Upper lobe of left lung (tissue), 4 donors: ENCODE measurements at regions not wholly inside any gene's neighbourhood (a gene's known extent, or its start where the extent isn't known, plus 50 kb on each side); places are given as distances from the start of the nearest gene placed in this dataset.

Source experiments
- CTCF ChIP-seq, 6 experiments: fragments of 450-650 bp in 4 of 6; fragments of 200-600 bp in 2 of 6; sonication (generic) in 2 of 6; IDR thresholded peaks; one replicate each; pipeline ENCODE4 v1.5.1; 2016 to 2019; ENCODE audit warnings: antibody characterized with exemption in 6 of 6
- EP300 ChIP-seq, 4 donors: sonication (generic); formaldehyde crosslinking; IDR thresholded peaks; one replicate each; pipeline ENCODE4 v1.5.1; 2017; ENCODE audit warnings: antibody characterized with exemption in 4 of 4, control low read depth in 2 of 4
- POLR2A ChIP-seq, 4 donors: fragments of 450-650 bp; IDR thresholded peaks; one replicate each; pipeline ENCODE4 v1.5.1; 2016 to 2017; ENCODE audit warnings: antibody characterized with exemption in 4 of 4, mild to moderate bottlenecking in 2 of 4
- POLR2AphosphoS5 ChIP-seq, 2 donors: sonication (generic); formaldehyde crosslinking; IDR thresholded peaks; one replicate each; pipeline ENCODE4 v1.5.1; 2017; ENCODE audit warnings: antibody characterized with exemption in 2 of 2

DNA sequence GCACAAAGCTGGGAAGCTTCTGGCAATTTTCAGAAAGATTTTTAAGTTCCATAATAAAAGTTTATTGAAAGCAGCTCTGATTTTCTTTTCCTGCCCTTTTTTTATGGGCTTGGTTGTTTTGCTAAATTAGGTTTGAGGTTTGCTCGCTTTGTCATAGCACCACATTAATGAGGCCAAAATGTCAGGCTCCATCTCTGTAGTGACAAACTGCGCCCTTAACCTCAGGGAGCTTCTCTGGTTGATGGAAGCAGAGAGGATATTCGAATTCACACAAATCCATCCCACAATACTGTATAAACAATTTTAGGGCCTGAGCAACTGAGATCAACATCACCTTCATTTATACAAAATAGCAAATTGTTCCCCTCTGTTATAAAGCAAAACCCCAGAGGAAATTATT, 342.6 kb upstream of the TMPO start:
- TF ChIP-seq POLR2A (IDR thresholded peaks at IDR 0.05): no peak
- TF ChIP-seq POLR2AphosphoS5 (IDR thresholded peaks at IDR 0.05): no peak
- no peak for TF ChIP-seq CTCF (IDR thresholded peaks at IDR 0.05)
- TF ChIP-seq EP300 (IDR thresholded peaks at IDR 0.05): no peak
